ENCODE measurements at regions not wholly inside any gene's neighbourhood (a gene's known extent, or its start where the extent isn't known, plus 50 kb on each side); places are given as distances from the start of the nearest gene placed in this dataset.

GRCh38 chr1:56151402-56151801 is 428.0 kb downstream of the PLPP3 start:
- Histone ChIP-seq H3K27me3 (ENCODE audit: control insufficient read depth, insufficient read depth, low read length, poor library complexity, severe bottlenecking) (no peaks in the 10 kb centered on the region), H3K36me3 (ENCODE audit: control insufficient read depth, insufficient read depth, low read length) (no peaks in the 10 kb centered on the region), H3K4me3 (ENCODE audit: low read length) (no peak overlapping the region), H3K27ac (ENCODE audit: low read depth, low read length) (no peak overlapping the region), H3K4me1 (ENCODE audit: control insufficient read depth, insufficient read depth, low read length) (no peaks in the 10 kb centered on the region), H3K9ac (ENCODE audit: extremely low read depth, low read length, poor library complexity, severe bottlenecking) (no peak overlapping the region), H3K9me3 (ENCODE audit: control insufficient read depth, low read length) (no peaks in the 10 kb centered on the region)
- Mint-ChIP-seq H3K27ac (no peak overlapping the region), H3K4me1 (no peaks in the 10 kb centered on the region), H3K27me3 (ENCODE audit: insufficient read depth) (peaks cover 5% of the 10 kb centered on the region), H3K9me3 (no peaks in the 10 kb centered on the region), H3K4me3 (no peak overlapping the region), H3K36me3 (ENCODE audit: low read depth) (no peaks in the 10 kb centered on the region)
- WGBS, 2 experiments (ENCODE audit: insufficient coverage in 1 of 2, insufficient read length in 1 of 2) = 100% methylated on average over 1 of the region's 2 CpGs
- TF ChIP-seq, protein P1, sequence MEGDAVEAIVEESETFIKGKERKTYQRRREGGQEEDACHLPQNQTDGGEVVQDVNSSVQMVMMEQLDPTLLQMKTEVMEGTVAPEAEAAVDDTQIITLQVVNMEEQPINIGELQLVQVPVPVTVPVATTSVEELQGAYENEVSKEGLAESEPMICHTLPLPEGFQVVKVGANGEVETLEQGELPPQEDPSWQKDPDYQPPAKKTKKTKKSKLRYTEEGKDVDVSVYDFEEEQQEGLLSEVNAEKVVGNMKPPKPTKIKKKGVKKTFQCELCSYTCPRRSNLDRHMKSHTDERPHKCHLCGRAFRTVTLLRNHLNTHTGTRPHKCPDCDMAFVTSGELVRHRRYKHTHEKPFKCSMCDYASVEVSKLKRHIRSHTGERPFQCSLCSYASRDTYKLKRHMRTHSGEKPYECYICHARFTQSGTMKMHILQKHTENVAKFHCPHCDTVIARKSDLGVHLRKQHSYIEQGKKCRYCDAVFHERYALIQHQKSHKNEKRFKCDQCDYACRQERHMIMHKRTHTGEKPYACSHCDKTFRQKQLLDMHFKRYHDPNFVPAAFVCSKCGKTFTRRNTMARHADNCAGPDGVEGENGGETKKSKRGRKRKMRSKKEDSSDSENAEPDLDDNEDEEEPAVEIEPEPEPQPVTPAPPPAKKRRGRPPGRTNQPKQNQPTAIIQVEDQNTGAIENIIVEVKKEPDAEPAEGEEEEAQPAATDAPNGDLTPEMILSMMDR (conservative IDR thresholded peaks at IDR 0.05) = no peak
- no peak for DNase-seq

DNA sequence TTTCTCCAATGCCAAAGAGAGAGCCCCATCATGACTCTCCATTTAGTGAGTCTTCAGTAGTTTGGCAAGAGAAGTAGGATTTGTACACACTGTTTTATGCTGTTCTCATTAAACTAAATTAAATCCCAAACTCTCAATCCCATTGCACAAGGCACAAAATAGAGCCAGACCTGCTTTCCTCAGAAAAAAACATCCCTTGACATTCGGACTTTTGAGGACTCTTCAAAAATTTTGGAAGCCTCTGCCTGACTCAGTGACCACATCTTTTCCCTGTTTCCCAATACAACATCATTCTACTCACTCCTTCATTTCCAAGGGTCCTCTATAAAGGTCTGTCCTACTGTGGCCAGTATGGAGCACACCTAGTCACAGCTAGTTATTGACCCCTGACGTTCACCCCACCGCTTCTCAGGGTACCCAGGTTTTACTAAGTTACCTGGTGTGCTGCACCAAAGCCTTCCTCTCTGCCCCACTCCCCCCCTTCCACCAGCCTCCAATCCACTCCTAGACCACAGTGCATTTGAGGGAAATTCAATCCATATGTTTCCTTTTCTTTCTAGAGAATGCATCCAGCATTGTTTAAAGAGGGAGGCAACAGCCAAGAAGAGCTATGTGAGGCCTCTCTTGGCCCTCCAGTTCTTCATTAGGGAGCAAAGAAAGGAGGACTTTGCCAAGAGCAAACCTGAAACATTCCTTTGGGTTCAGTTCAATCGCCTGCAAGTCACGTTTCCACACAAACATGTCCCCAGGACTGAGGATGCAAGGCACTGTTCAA is 428.7 kb downstream of the PLPP3 start:
- Histone ChIP-seq H3K4me3 (ENCODE audit: low read length) (no peak overlapping the region), H3K9me3 (ENCODE audit: control insufficient read depth, low read length) (no peaks in the 10 kb centered on the region), H3K4me1 (ENCODE audit: control insufficient read depth, insufficient read depth, low read length) (no peaks in the 10 kb centered on the region), H3K27ac (ENCODE audit: low read depth, low read length) (no peak overlapping the region), H3K27me3 (ENCODE audit: control insufficient read depth, insufficient read depth, low read length, poor library complexity, severe bottlenecking) (no peaks in the 10 kb centered on the region), H3K9ac (ENCODE audit: extremely low read depth, low read length, poor library complexity, severe bottlenecking) (no peak overlapping the region), H3K36me3 (ENCODE audit: control insufficient read depth, insufficient read depth, low read length) (no peaks in the 10 kb centered on the region)
- 91 to 100% methylated on average over 3 to 5 of the region's 5 CpGs for whole genome bisulfite sequencing, 2 experiments (ENCODE audit: insufficient coverage in 1 of 2, insufficient read length in 1 of 2)
- Mint-ChIP-seq H3K27ac (no peak overlapping the region), H3K36me3 (ENCODE audit: low read depth) (no peaks in the 10 kb centered on the region), H3K4me1 (no peaks in the 10 kb centered on the region), H3K4me3 (no peak overlapping the region), H3K9me3 (no peaks in the 10 kb centered on the region), H3K27me3 (ENCODE audit: insufficient read depth) (peaks cover 5% of the 10 kb centered on the region)
- DNase-seq = no peak
- TF ChIP-seq, protein P1 (conservative IDR thresholded peaks at IDR 0.05) = no peak

DNA sequence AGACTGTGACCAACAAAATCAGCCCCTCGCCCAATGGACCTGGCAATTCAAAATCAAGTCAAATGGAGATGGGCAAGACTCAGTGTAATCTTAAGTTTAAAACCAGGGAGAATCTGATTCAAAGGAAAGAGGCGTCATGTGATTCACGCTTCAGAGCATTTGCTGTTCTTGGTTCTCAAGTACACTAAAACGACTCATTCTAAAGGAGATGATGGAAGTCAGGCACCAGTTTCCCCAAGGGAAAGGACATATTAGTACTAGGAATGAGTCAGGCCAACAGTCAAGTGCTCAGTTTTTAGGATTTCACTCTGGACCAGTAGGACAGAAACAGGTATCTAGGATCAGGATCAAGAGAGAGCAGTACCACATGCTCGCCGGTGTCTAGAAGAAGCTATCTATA is 429.6 kb downstream of the PLPP3 start:
- no peak overlapping the region for H3K4me3 ChIP-seq (ENCODE audit: low read length)
- Mint-ChIP-seq H3K4me3 (no peak overlapping the region), H3K27ac (no peak overlapping the region), H3K27me3 (ENCODE audit: insufficient read depth) (peaks cover 5% of the 10 kb centered on the region), H3K9me3 (no peaks in the 10 kb centered on the region), H3K4me1 (no peaks in the 10 kb centered on the region), H3K36me3 (ENCODE audit: low read depth) (no peaks in the 10 kb centered on the region)
- no peaks in the 10 kb centered on the region for H3K4me1 ChIP-seq (ENCODE audit: control insufficient read depth, insufficient read depth, low read length)
- no peaks in the 10 kb centered on the region for H3K9me3 ChIP-seq (ENCODE audit: control insufficient read depth, low read length)
- WGBS, 2 experiments (ENCODE audit: insufficient coverage in 1 of 2, insufficient read length in 1 of 2) = 87 to 98% methylated on average over 4 to 6 of the region's 6 CpGs
- no peaks in the 10 kb centered on the region for H3K36me3 ChIP-seq (ENCODE audit: control insufficient read depth, insufficient read depth, low read length)
- H3K9ac ChIP-seq (ENCODE audit: extremely low read depth, low read length, poor library complexity, severe bottlenecking) = no peak overlapping the region
- no peak for DNase-seq
- TF ChIP-seq, protein P1 (conservative IDR thresholded peaks at IDR 0.05) = no peak
- H3K27me3 ChIP-seq (ENCODE audit: control insufficient read depth, insufficient read depth, low read length, poor library complexity, severe bottlenecking) = no peaks in the 10 kb centered on the region
- H3K27ac ChIP-seq (ENCODE audit: low read depth, low read length) = no peak overlapping the region

All from endodermal cell (in vitro differentiated cells).